DND-41 (cell line): ENCODE measurements at regions not wholly inside any gene's neighbourhood (a gene's known extent, or its start where the extent isn't known, plus 50 kb on each side); places are given as distances from the start of the nearest gene placed in this dataset.

ENCODE experiments used
- CTCF ChIP-seq: IDR thresholded peaks from 2 replicates; pipeline ENCODE4 v1.5.1; 2012; ENCODE audit warnings: borderline replicate concordance, low read length, moderate library complexity, mild to moderate bottlenecking; ENCODE audit not compliant: poor library complexity, severe bottlenecking; ENCODE audit errors: extremely low read depth
- EZH2 ChIP-seq: IDR thresholded peaks from 3 replicates; pipeline ENCODE4 v1.6.1; 2012; ENCODE audit warnings: borderline replicate concordance, low read depth, mild to moderate bottlenecking, moderate library complexity, low read length, inconsistent platforms; ENCODE audit not compliant: severe bottlenecking

- TF ChIP-seq CTCF (no peak), EZH2 (no peak)
These were observed 102.6 kb upstream of the GIMD1 start for GRCh38 chr4:106471151-106471550.
